ENCODE measurements at regions not wholly inside any gene's neighbourhood (a gene's known extent, or its start where the extent isn't known, plus 50 kb on each side); places are given as distances from the start of the nearest gene placed in this dataset.

- no peak for DNase-seq
Measured at GRCh38 chr10:31147210-31147608, 115.5 kb upstream of the ZNF438 start.

- DNase-seq: no peak
Measured at GRCh38 chr10:31148951-31149350, 117.3 kb upstream of the ZNF438 start.

GRCh38 chr10:31149835-31150512 lies 118.3 kb upstream of the ZNF438 start:
- DNase-seq: no peak

- DNase-seq: no peak
Measured at GRCh38 chr10:31151301-31151700, 119.6 kb upstream of the ZNF438 start.

GRCh38 chr10:31152421-31153135 lies 120.9 kb upstream of the ZNF438 start:
- no peak for DNase-seq

GRCh38 chr10:31153161-31153560 lies 121.5 kb upstream of the ZNF438 start:
- no peak for DNase-seq

GRCh38 chr10:31153692-31154091 lies 122.0 kb upstream of the ZNF438 start:
- no peak for DNase-seq

- DNase-seq: no peak
Measured at GRCh38 chr10:31154996-31155395, 123.3 kb upstream of the ZNF438 start.

GRCh38 chr10:31157123-31158010 lies 125.7 kb upstream of the ZNF438 start:
- no peak for DNase-seq

- DNase-seq: no peak
Measured at GRCh38 chr10:31158011-31158658, 126.5 kb upstream of the ZNF438 start.

- no peak for DNase-seq
Measured at GRCh38 chr10:31166606-31167005, 134.9 kb upstream of the ZNF438 start.

GRCh38 chr10:31170636-31171035 lies 139.0 kb upstream of the ZNF438 start:
- no peak for DNase-seq

GRCh38 chr10:31171402-31172083 lies 139.9 kb upstream of the ZNF438 start:
- DNase-seq: no peak

- DNase-seq: no peak
Measured at GRCh38 chr10:31172925-31173324, 141.3 kb upstream of the ZNF438 start.

- no peak for DNase-seq
Measured at GRCh38 chr10:31173752-31174151, 142.1 kb upstream of the ZNF438 start.

GRCh38 chr10:31179091-31179680 lies 139.8 kb upstream of the ZEB1 start:
- DNase-seq: no peak

- no peak for DNase-seq
Measured at GRCh38 chr10:31186225-31187000, 132.6 kb upstream of the ZEB1 start.

- no peak for DNase-seq
Measured at GRCh38 chr10:31187182-31187581, 131.8 kb upstream of the ZEB1 start.

- no peak for DNase-seq
Measured at GRCh38 chr10:31187607-31188210, 131.3 kb upstream of the ZEB1 start.

- DNase-seq: no peak
Measured at GRCh38 chr10:31188792-31189406, 130.1 kb upstream of the ZEB1 start.
